ENCODE measurements at regions not wholly inside any gene's neighbourhood (a gene's known extent, or its start where the extent isn't known, plus 50 kb on each side); places are given as distances from the start of the nearest gene placed in this dataset.

GRCh38 chr12:73632191-73632590 is 905.4 kb upstream of the ATXN7L3B start:
- TF ChIP-seq SMC3 (conservative IDR thresholded peaks at IDR 0.05; ENCODE audit: poor library complexity) (no peak), EZH2 (IDR thresholded peaks at IDR 0.05; ENCODE audit: borderline replicate concordance, insufficient read depth, low read length, poor library complexity, severe bottlenecking) (no peak), RAD21 (conservative IDR thresholded peaks at IDR 0.05) (no peak), CTCF (IDR thresholded peaks at IDR 0.05; ENCODE audit: poor library complexity, severe bottlenecking) (no peak), MXI1 (conservative IDR thresholded peaks at IDR 0.05; ENCODE audit: poor library complexity, severe bottlenecking) (no peak), EP300 (conservative IDR thresholded peaks at IDR 0.05; ENCODE audit: poor library complexity, severe bottlenecking) (no peak)

All from neural cell (in vitro differentiated cells).